GM21723 (cell line): ENCODE measurements at regions not wholly inside any gene's neighbourhood (a gene's known extent, or its start where the extent isn't known, plus 50 kb on each side); places are given as distances from the start of the nearest gene placed in this dataset.

Experiments used
- ATAC-seq: cut with Tn5 transposase; IDR thresholded peaks from one replicate; pipeline ENCODE4 v1.9.1; 2021; ENCODE audit warnings: mild to moderate bottlenecking, moderate library complexity; ENCODE audit not compliant: unreplicated experiment

- no peak for ATAC-seq
Measured at GRCh38 chr10:90575125-90575524, 282.7 kb downstream of the HTR7 start.

GRCh38 chr10:90577569-90577968 lies 280.3 kb downstream of the HTR7 start:
- ATAC-seq, result no peak

- no peak for ATAC-seq
Measured at GRCh38 chr10:90579602-90580242, 278.1 kb downstream of the HTR7 start.

DNA sequence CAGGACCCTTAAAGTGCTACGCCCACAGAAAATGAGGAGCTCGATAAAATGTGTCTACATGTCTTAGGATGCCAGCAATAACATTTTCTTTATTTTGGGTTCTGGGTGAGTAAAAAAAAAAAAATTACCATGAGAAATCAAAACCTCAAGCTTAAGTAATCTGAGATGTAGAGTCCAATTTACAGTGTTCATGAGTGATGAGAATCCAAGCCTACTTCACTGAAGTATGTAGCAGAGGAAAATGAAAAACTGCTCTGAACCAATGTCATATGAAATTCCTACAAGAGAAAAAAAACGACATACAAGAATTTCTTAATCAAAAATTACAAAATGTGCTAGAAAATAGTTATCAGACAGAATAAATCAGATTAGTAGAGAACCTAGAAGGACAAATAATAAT lies 274.4 kb downstream of the HTR7 start:
- no peak for ATAC-seq

DNA sequence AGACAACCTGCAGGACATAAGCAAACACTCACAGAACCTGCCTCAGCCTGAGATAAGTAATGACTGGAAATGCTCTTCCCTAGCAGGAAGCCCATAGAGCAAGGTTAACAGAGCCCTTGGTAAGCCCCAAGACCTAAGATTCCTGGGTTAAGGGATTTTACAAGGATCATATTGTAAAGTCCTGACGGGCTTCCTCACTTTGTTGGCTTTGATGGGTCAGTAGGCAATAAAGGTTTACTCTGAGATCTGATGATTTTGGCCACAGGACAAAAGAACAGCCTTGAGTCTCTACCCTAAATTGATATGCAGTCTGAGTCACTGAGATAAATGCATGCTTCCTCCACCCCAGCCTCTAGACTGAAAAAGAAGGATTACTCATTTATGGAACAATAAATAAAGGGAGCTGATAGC lies 270.8 kb downstream of the HTR7 start:
- no peak for ATAC-seq

DNA sequence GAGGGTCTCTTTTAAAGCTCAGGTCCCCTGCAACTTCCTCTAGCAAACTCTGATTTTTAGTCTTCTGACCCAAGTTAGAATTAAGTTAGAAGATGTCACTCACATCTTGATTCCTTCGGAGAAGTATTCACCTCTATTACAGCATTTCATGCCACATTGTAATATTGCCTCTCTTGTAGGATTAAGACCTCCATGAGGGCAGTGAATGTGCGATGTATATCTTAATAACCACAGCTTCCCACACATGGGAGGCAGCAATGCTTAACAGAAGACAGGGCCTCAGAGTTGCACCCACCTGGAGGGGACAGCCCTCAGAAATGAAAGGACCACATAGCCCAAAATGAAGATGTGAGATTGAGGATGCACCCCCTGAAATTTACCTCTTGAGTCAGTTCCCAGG lies 270.3 kb downstream of the HTR7 start:
- no peak for ATAC-seq

DNA sequence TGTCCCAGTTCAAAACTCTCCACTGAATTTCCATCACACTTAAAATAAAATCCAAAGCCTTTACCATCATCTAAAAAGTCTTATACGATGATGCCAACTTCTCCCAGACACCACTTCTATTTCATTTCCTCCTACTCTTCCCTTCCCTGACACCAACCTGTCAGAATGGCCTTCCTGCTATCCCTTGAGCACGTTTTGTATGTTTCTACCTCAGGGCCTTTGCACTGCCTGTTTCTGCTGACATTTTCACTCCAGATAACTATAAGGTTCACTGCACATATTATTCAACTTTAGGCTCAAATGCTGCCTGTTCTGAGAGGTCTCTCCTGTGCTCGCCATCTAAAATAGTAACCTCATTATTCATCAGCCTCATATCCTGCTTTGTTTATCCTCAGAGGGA lies 269.6 kb downstream of the HTR7 start:
- ATAC-seq, result no peak

GRCh38 chr10:90589825-90590224 lies 268.0 kb downstream of the HTR7 start:
- no peak for ATAC-seq

- no peak for ATAC-seq
Measured at GRCh38 chr10:90591629-90592028, 266.2 kb downstream of the HTR7 start.

GRCh38 chr10:90592638-90593302 lies 265.1 kb downstream of the HTR7 start:
- no peak for ATAC-seq

DNA sequence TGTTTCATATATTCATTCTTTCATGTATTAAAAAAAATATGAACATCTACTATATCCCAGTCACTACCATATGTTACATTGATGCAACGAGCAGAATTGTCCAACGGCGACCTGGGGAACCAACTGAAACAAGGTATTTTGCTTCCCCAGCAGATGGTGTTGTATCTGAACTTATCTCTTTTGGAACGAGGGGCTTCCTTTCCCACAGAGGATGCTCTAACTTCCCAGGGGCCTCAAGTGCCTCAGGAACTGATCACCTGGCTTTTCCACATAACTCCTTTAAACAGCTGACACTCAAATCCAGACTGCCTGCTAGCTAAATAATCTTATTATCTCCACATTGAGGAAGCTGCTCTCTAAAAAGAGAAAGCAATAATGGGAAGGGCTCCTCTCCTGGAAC lies 259.3 kb downstream of the HTR7 start:
- no peak for ATAC-seq

GRCh38 chr10:90602862-90603610 lies 254.8 kb downstream of the HTR7 start:
- ATAC-seq, result no peak

DNA sequence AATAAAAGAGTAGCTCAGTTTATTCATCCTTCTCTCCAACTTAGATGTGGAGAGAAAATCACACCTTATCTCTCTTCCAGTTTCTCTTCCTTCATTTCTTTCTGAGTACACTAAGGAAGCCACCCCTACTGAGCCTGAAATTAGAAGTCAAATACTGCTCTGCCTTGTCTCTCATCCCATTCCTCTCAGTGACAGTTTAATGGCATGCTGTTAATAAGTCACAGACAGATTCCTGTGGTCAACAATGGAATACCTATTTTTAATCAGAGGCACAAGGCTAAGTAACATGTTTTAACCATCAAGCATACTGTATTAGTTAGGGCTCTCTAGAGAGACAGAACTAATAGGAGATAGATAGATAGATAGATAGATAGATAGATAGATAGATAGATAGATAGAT lies 253.2 kb downstream of the HTR7 start:
- no peak for ATAC-seq

GRCh38 chr10:90605506-90605905 lies 252.3 kb downstream of the HTR7 start:
- no peak for ATAC-seq

GRCh38 chr10:90612276-90612675 lies 245.6 kb downstream of the HTR7 start:
- ATAC-seq, result no peak

DNA sequence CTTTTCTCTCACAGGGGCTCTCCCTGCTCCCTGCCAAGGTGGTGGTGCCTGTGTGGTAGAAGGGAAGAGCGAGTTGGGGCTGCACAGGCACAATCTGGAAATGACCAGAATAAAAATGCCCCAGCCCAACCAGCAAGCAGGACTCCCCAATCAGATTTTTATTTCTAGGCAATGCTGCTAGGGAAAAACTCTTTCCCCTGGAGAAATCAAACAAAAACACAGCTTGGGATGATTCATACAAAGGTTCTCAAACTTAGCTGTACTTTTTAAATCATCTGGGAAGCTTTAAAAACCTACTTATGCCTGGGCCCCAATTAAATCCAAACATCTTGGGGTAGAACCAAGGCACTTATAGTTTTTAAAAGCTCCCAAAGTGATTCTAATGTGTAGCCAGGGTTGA lies 243.2 kb downstream of the HTR7 start:
- no peak for ATAC-seq

GRCh38 chr10:90621577-90621976 lies 236.3 kb downstream of the HTR7 start:
- no peak for ATAC-seq

- ATAC-seq, result no peak
Measured at GRCh38 chr10:90635111-90635765, 222.6 kb downstream of the HTR7 start.

DNA sequence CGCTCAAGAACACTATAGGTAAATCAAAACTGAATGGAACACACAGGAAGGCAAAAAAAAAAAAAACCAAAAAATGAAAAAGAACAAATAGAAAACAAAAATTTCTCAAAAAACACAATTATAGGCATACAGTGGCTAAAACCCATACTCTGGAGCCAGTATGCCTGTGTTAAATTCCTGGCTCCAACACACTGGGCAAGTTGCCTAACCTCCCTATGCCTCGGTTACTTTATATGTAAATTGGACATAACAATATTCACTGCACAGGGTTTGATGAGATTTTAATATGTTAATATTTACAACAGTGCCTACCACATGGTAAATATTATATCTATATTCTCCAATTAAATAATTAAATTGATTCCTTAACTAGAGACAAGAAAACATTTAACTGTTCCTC lies 217.1 kb downstream of the HTR7 start:
- ATAC-seq, result no peak

DNA sequence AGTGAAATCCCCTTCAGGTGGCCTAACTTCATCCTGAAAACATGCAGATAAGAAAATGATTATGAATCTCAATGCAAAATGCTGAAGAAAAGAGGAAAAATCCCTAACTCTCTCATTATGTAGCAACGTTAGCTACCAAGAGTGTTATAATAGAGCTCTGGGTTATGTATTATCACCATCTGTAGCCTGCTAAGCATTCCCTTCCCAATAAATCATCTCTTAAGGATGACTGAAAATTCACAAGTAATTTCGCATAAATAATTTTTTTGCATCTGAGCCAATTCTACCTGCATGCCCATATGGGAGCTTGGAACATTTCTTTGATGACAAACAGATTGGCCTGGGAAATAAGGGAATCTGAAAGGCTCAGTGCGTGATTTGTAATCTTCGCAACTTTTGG lies 216.1 kb downstream of the HTR7 start:
- ATAC-seq, result no peak

DNA sequence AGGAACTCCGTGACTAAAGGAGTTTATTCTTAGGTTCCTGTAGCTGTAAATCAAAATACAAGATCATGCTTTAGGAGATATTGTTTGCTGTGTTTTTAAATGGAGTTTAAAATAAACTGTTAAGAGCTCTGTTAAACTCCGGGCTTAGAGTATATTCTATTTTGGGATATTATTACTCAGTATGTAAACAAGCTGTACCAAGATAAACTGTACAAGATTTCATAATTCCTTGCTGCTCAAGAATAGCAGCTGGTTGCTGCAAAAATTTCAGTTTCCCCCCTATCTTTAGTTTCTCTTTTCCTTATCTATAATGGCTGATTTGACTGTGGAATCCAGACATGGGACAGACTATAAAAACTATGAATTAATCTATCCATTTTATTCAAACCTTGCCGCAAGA lies 215.7 kb downstream of the HTR7 start:
- no peak for ATAC-seq

- no peak for ATAC-seq
Measured at GRCh38 chr10:90642650-90643049, 215.2 kb downstream of the HTR7 start.
